ENCODE measurements at regions not wholly inside any gene's neighbourhood (a gene's known extent, or its start where the extent isn't known, plus 50 kb on each side); places are given as distances from the start of the nearest gene placed in this dataset.

- TF ChIP-seq POLR2A (IDR thresholded peaks at IDR 0.05) (no peak), CTCF (IDR thresholded peaks at IDR 0.05) (no peak)
Observed at GRCh38 chr13:27372896-27373295, 51.5 kb upstream of the GTF3A start.
